RWPE2 (cell line): ENCODE measurements at regions not wholly inside any gene's neighbourhood (a gene's known extent, or its start where the extent isn't known, plus 50 kb on each side); places are given as distances from the start of the nearest gene placed in this dataset.
A peak's percentile ranks its signal among the peaks of the same experiment; 100 is the strongest.

ENCODE experiments used
- ATAC-seq: fragments of 200-7000 bp; cut with Tn5 transposase; 3 replicates; pipeline ENCODE4 v1.9.1; 2021; ENCODE audit warnings: low read depth
- DNase-seq: peaks from one replicate; pipeline ENCODE4 v3.0.0-alpha.2; 2020; ENCODE audit warnings: low spot score
- H3K27ac ChIP-seq: fragments of 450-650 bp; 2 replicates; pipeline ENCODE4 v1.5.1; 2017; ENCODE audit warnings: mild to moderate bottlenecking; ENCODE audit not compliant: poor library complexity, severe bottlenecking
- H3K27me3 ChIP-seq: fragments of 250-450 bp; sonication (Bioruptor Pico); 2 replicates; pipeline ENCODE4 v1.5.1; 2021; ENCODE audit warnings: mild to moderate bottlenecking, moderate library complexity; ENCODE audit not compliant: insufficient read depth, poor library complexity, severe bottlenecking
- H3K36me3 ChIP-seq: fragments of 250-450 bp; sonication (Bioruptor Pico); 2 replicates; pipeline ENCODE4 v1.5.1; 2020; ENCODE audit warnings: low read depth, mild to moderate bottlenecking, moderate library complexity
- H3K4me1 ChIP-seq: fragments of 250-450 bp; sonication (Bioruptor Pico); 2 replicates; pipeline ENCODE4 v1.5.1; 2021; ENCODE audit warnings: mild to moderate bottlenecking, moderate library complexity; ENCODE audit not compliant: insufficient read depth, poor library complexity, severe bottlenecking
- H3K4me3 ChIP-seq: fragments of 250-450 bp; sonication (Bioruptor Pico); 2 replicates; pipeline ENCODE4 v1.5.1; 2021; ENCODE audit warnings: mild to moderate bottlenecking, moderate library complexity; ENCODE audit not compliant: severe bottlenecking
- H3K9me3 ChIP-seq: fragments of 250-450 bp; sonication (Bioruptor Pico); 2 replicates; pipeline ENCODE4 v1.5.1; 2021; ENCODE audit warnings: mild to moderate bottlenecking, moderate library complexity; ENCODE audit not compliant: severe bottlenecking
- CTCF ChIP-seq: fragments of 450-650 bp; IDR thresholded peaks from one replicate; pipeline ENCODE4 v1.5.1; 2017; ENCODE audit warnings: mild to moderate bottlenecking, moderate library complexity; ENCODE audit not compliant: poor library complexity, severe bottlenecking

DNA sequence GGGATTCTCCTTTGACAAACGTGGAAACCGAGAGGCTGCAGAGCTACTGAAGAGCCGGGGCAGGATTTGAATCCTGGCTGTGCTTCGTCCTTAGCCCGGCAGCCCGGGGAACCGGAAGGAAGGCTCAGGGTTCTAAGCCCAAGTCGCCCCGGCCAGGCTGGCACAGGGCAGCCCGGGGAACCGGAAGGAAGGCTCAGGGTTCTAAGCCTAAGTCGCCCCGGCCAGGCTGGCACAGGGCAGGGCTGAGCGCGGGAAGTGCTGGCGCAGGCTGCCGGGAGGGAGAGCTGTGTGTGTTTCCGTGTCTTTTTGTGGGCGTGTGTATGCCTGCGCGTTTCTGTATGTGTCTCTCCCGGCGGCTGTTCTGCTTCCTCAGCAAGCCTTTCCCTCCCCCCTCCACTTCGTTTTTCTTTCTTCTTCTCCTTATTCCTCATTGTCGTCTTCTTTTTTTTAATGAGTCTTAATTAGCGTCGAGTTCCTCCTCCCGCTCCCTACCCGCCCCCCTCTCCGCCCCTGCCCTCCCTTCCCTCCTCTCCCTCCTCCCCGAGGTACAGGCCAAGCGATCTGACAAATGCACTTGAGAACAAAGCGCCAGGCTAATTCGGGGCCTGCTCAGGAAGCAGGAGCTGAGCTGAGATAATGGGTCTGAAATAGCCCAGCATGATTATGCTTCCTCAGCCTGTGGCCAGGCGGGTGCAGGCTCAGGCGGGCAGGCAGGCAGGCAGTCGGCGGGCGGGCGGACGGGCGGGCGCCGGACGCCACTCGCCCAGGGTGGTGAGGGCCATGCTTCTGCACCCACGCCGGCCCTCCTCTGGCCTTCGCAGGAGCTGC is 65.9 kb downstream of the EFNB1 start:
- no peak for TF ChIP-seq CTCF
- ATAC-seq (peak; percentile 75), DNase-seq (no peak)
- Histone ChIP-seq H3K4me3 (no peak overlapping the region), H3K36me3 (no peaks in the 10 kb centered on the region), H3K27me3 (no peaks in the 10 kb centered on the region), H3K4me1 (peaks cover 11% of the 10 kb centered on the region), H3K9me3 (no peaks in the 10 kb centered on the region), H3K27ac (peak overlapping the region; percentile 64)

GRCh38 chrX:68894142-68894512 is 65.3 kb downstream of the EFNB1 start:
- Histone ChIP-seq H3K4me3 (no peak overlapping the region), H3K27me3 (no peaks in the 10 kb centered on the region), H3K27ac (peak overlapping the region; percentile 64), H3K9me3 (no peaks in the 10 kb centered on the region), H3K36me3 (no peaks in the 10 kb centered on the region), H3K4me1 (peaks cover 11% of the 10 kb centered on the region)
- no peak for DNase-seq
- ATAC-seq: no peak
- TF ChIP-seq CTCF: no peak

DNA sequence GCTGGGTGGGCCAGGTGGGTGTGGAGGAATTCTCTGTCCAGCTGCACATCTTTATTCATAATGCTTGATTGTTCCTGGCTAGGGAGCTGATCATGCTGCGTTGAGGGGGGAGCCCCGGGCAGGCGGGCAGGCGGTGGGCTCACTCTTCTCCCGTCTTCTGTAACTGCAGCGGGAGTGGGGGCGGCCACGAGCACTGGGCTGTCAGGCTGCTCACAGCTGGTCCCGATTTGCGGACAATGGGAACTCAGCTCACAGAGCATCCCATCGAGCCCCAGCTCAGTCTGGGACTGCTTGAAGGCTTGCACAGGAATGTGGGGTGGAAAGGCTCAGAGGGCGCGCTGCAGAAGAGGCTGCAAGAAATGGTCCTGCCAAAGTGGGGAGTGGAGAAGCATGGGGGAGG is 63.8 kb downstream of the EFNB1 start:
- DNase-seq: no peak
- no peak overlapping the region for H3K4me3 ChIP-seq

DNA sequence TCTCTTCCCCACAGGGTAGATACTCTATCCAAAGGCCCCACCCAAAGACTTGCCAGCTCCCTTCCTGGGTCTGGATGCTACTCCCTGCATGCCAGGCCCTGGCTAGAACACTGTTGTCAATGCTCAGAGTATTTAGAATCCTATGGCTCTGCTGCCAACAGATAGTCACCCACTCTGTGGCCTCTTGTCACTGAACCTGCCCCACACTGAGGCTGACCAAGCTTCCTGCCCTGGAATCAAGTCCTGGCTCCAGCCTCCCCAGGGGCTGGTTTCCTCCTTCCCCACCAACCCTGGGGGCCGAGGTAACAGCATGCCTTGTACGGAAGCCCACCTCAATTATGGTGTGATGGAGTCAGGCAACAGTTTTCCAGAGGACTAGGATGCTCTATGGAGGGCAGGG is 63.3 kb downstream of the EFNB1 start:
- no peaks in the 10 kb centered on the region for H3K9me3 ChIP-seq
- no peaks in the 10 kb centered on the region for H3K27me3 ChIP-seq
- H3K27ac ChIP-seq: no peak overlapping the region
- no peak for DNase-seq
- peaks cover 11% of the 10 kb centered on the region for H3K4me1 ChIP-seq
- no peak for ATAC-seq
- H3K36me3 ChIP-seq: no peaks in the 10 kb centered on the region
- H3K4me3 ChIP-seq: no peak overlapping the region
- no peak for TF ChIP-seq CTCF

More for the DNA sequence above, 63.8 kb downstream of the EFNB1 start:
- H3K27ac ChIP-seq: no peak overlapping the region
- peaks cover 11% of the 10 kb centered on the region for H3K4me1 ChIP-seq
- no peak for ATAC-seq
- no peak for TF ChIP-seq CTCF
- no peaks in the 10 kb centered on the region for H3K9me3 ChIP-seq
- H3K27me3 ChIP-seq: no peaks in the 10 kb centered on the region
- H3K36me3 ChIP-seq: no peaks in the 10 kb centered on the region
